ENCODE measurements at regions not wholly inside any gene's neighbourhood (a gene's known extent, or its start where the extent isn't known, plus 50 kb on each side); places are given as distances from the start of the nearest gene placed in this dataset.

- no peaks in the 10 kb centered on the region for H3K9me1 ChIP-seq (ENCODE audit: control insufficient read depth, insufficient read depth, low read length)
- POLR2A ChIA-PET, result no interaction called here
- H2AFZ ChIP-seq (ENCODE audit: low read depth, low read length), result no peak overlapping the region
- H3K4me1 ChIP-seq (replicated peaks in 1 of 2; ENCODE audit: control insufficient read depth in 2 of 2, insufficient read depth in 2 of 2, low read length in 2 of 2), result no peaks in the 10 kb centered on the region
- H3K36me3 ChIP-seq (ENCODE audit: control insufficient read depth, insufficient read depth, low read length), result no peaks in the 10 kb centered on the region
- no peaks in the 10 kb centered on the region for H3K79me2 ChIP-seq (ENCODE audit: control insufficient read depth, insufficient read depth, low read length)
- DNase-seq (ENCODE audit: extremely low read depth in 1 of 4, low spot score in 3 of 4) (no peak), ATAC-seq (no peak), FAIRE-seq (no peak)
- intact Hi-C loops (cut with micrococcal nuclease), result no loop called here
- in situ Hi-C loops (cut with MboI), result no loop called here
- no peak overlapping the region for H3K27ac ChIP-seq (ENCODE audit: extremely low read depth, low read depth, low read length)
- no peaks in the 10 kb centered on the region for H4K20me1 ChIP-seq (replicated peaks; ENCODE audit: control insufficient read depth, insufficient read depth, low read length)
- CTCF ChIA-PET (ENCODE audit: low intra/inter-chr PET ratio), result no interaction called here
- no peaks in the 10 kb centered on the region for H3K27me3 ChIP-seq (ENCODE audit: control insufficient read depth in 2 of 2, insufficient read depth in 2 of 2, low read length in 2 of 2)
- 9% methylated on average over 2 of the region's 2 CpGs for WGBS (ENCODE audit: insufficient coverage, low coverage, missing lambda C conversion rate)
- H3K9me3 ChIP-seq (replicated peaks; ENCODE audit: control insufficient read depth, insufficient read depth, low read depth, low read length), result no peaks in the 10 kb centered on the region
- no peak overlapping the region for H3K9ac ChIP-seq (ENCODE audit: insufficient read depth in 1 of 2, low read depth in 2 of 2, low read length in 2 of 2)
- no peak overlapping the region for H3K4me3 ChIP-seq
- no peak overlapping the region for H3K4me2 ChIP-seq (ENCODE audit: insufficient read depth, low read length)
- TF ChIP-seq EHMT2 (IDR thresholded peaks at IDR 0.05), result no peak
- no peak for TF ChIP-seq GATAD2A (IDR thresholded peaks at IDR 0.05)
- TF ChIP-seq ZKSCAN3 (CRISPR knock-in tag; IDR thresholded peaks at IDR 0.05), result no peak
- TF ChIP-seq ZNF707 (CRISPR knock-in tag; conservative IDR thresholded peaks at IDR 0.05), result no peak
- TF ChIP-seq CXXC5 (CRISPR knock-in tag; IDR thresholded peaks at IDR 0.05), result no peak
- no peak for TF ChIP-seq ZBTB7A (IDR thresholded peaks at IDR 0.05; ENCODE audit: borderline replicate concordance, control insufficient read depth, low read depth, low read length)
- TF ChIP-seq RFX7 (CRISPR knock-in tag; IDR thresholded peaks at IDR 0.05), result no peak
- no peak for TF ChIP-seq CHD2 (IDR thresholded peaks at IDR 0.05; ENCODE audit: low read depth, low read length)
- TF ChIP-seq POLR2B (IDR thresholded peaks at IDR 0.05; ENCODE audit: low read depth, partially characterized antibody), result no peak
- no peak for TF ChIP-seq CREB3 (tag; conservative IDR thresholded peaks at IDR 0.05; ENCODE audit: low read depth)
- TF ChIP-seq CBFB (CRISPR knock-in tag; IDR thresholded peaks at IDR 0.05), result no peak
- TF ChIP-seq ZNF165 (CRISPR knock-in tag; IDR thresholded peaks at IDR 0.05; ENCODE audit: borderline replicate concordance), result no peak
- TF ChIP-seq POLR2AphosphoS5 (IDR thresholded peaks at IDR 0.05; ENCODE audit: control insufficient read depth, insufficient read depth, low read depth, low read length), result no peak
- TF ChIP-seq SRSF7 (optimal IDR thresholded peaks at IDR 0.05; ENCODE audit: low read depth, low read length), result no peak
- TF ChIP-seq ZNF274 (IDR thresholded peaks at IDR 0.05; ENCODE audit: borderline replicate concordance, low read depth, low read length), result no peak
- no peak for TF ChIP-seq ELF2 (CRISPR knock-in tag; IDR thresholded peaks at IDR 0.05)
- no TSS peak for BruUV-seq (replicated peaks)
Measured at GRCh38 chr6:119683671-119684070, 334.1 kb upstream of the MAN1A1 start.
